MM.1S (cell line): ENCODE measurements at regions not wholly inside any gene's neighbourhood (a gene's known extent, or its start where the extent isn't known, plus 50 kb on each side); places are given as distances from the start of the nearest gene placed in this dataset.

Experiments
- DNase-seq: peaks from one replicate; pipeline ENCODE4 v3.0.0-alpha.2; 2015
- H2AFZ ChIP-seq: fragments of 300-600 bp; sonication (generic); 2 replicates; pipeline ENCODE4 v1.6.0; 2016; ENCODE audit warnings: antibody characterized with exemption, low read length
- H3F3A ChIP-seq: fragments of 300-600 bp; sonication (generic); 2 replicates; pipeline ENCODE4 v1.6.1; 2016; ENCODE audit warnings: mild to moderate bottlenecking, antibody characterized with exemption, low read length, moderate library complexity, mixed read lengths; ENCODE audit not compliant: insufficient read depth
- H3K27ac ChIP-seq: fragments of 300-600 bp; sonication (generic); 2 replicates; pipeline ENCODE4 v1.5.1; 2016; ENCODE audit warnings: mild to moderate bottlenecking, low read length
- H3K27me3 ChIP-seq: fragments of 300-600 bp; sonication (generic); replicated peaks from 2 replicates; pipeline ENCODE4 v1.6.0; 2016; ENCODE audit warnings: low read length; ENCODE audit not compliant: insufficient read depth
- H3K36me3 ChIP-seq: fragments of 300-600 bp; sonication (generic); replicated peaks from 2 replicates; pipeline ENCODE4 v1.6.1; 2016; ENCODE audit warnings: mild to moderate bottlenecking, low read length, mixed read lengths; ENCODE audit not compliant: insufficient read depth
- H3K4me1 ChIP-seq: fragments of 300-600 bp; sonication (generic); 2 replicates; pipeline ENCODE4 v1.6.1; 2016; ENCODE audit warnings: low read length, mixed read lengths
- H3K4me2 ChIP-seq: fragments of 300-600 bp; sonication (generic); 2 replicates; pipeline ENCODE4 v1.6.0; 2016; ENCODE audit warnings: low read depth, low read length
- H3K4me3 ChIP-seq: fragments of 300-600 bp; sonication (generic); 2 replicates; pipeline ENCODE4 v1.5.1; 2016; ENCODE audit warnings: low read length, mixed read lengths
- H3K79me2 ChIP-seq: fragments of 300-600 bp; sonication (generic); 2 replicates; pipeline ENCODE4 v1.6.1; 2016; ENCODE audit warnings: mixed run types, low read length, mixed read lengths
- H3K9ac ChIP-seq: fragments of 300-600 bp; sonication (generic); 2 replicates; pipeline ENCODE4 v1.6.1; 2016; ENCODE audit warnings: low read length, mixed read lengths
- H3K9me2 ChIP-seq: fragments of 300-600 bp; sonication (generic); replicated peaks from 2 replicates; pipeline ENCODE4 v1.6.1; 2016; ENCODE audit warnings: mild to moderate bottlenecking, low read length, mixed read lengths; ENCODE audit not compliant: insufficient read depth
- H3K9me3 ChIP-seq: fragments of 300-600 bp; sonication (generic); replicated peaks from 2 replicates; pipeline ENCODE4 v1.6.1; 2016; ENCODE audit warnings: mild to moderate bottlenecking, low read length, mixed read lengths; ENCODE audit not compliant: insufficient read depth
- H4K20me1 ChIP-seq: fragments of 300-600 bp; sonication (generic); 2 replicates; pipeline ENCODE4 v1.6.1; 2016; ENCODE audit warnings: mild to moderate bottlenecking, low read length, moderate library complexity, mixed read lengths; ENCODE audit not compliant: insufficient read depth
- EZH2 ChIP-seq: fragments of 300-600 bp; sonication (generic); optimal IDR thresholded peaks from 2 replicates; pipeline ENCODE3; 2017; ENCODE audit warnings: low read depth, mild to moderate bottlenecking, antibody characterized with exemption, low read length, mixed read lengths
- EZH2phosphoT487 ChIP-seq: fragments of 300-600 bp; sonication (generic); IDR thresholded peaks from 2 replicates; pipeline ENCODE4 v1.6.1; 2018; ENCODE audit warnings: antibody characterized with exemption, low read length
- TF ChIP-seq, protein P1 (sequence below): fragments of 300-600 bp; sonication (generic); IDR thresholded peaks from 2 replicates; pipeline ENCODE4 v1.5.1; 2016; ENCODE audit warnings: antibody characterized with exemption, low read length, mixed read lengths

DNA sequence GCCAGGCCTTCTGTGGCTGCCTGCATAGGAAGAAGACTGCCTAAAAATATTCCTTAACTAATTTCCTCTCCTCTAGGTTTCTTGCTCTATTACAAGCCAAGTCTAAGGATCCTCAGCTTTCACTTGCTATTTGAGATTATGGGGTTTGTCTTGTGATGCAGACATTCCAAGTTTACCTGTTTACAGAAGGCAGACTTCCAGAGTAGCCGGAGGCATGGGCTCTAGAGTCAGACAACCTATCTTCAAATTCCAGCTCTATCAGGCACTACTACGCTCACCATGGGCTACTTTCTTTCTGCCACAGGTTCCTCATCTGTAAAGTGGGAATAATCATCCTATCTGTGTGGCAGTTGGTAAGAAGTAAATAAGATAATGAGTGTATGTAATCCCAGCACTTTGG lies 95.6 kb upstream of the BCL6 start:
- no peak for DNase-seq
- Histone ChIP-seq H3K27ac (no peak overlapping the region), H3K9ac (no peak overlapping the region), H3K79me2 (no peaks in the 10 kb centered on the region), H3K4me3 (no peak overlapping the region), H3F3A (no peaks in the 10 kb centered on the region), H3K36me3 (no peaks in the 10 kb centered on the region), H3K27me3 (no peaks in the 10 kb centered on the region), H3K4me1 (no peaks in the 10 kb centered on the region), H4K20me1 (no peaks in the 10 kb centered on the region), H3K9me3 (no peaks in the 10 kb centered on the region), H3K4me2 (no peak overlapping the region), H2AFZ (no peak overlapping the region), H3K9me2 (no peaks in the 10 kb centered on the region)
- TF ChIP-seq EZH2phosphoT487 (no peak), EZH2 (no peak)
- TF ChIP-seq, protein P1, sequence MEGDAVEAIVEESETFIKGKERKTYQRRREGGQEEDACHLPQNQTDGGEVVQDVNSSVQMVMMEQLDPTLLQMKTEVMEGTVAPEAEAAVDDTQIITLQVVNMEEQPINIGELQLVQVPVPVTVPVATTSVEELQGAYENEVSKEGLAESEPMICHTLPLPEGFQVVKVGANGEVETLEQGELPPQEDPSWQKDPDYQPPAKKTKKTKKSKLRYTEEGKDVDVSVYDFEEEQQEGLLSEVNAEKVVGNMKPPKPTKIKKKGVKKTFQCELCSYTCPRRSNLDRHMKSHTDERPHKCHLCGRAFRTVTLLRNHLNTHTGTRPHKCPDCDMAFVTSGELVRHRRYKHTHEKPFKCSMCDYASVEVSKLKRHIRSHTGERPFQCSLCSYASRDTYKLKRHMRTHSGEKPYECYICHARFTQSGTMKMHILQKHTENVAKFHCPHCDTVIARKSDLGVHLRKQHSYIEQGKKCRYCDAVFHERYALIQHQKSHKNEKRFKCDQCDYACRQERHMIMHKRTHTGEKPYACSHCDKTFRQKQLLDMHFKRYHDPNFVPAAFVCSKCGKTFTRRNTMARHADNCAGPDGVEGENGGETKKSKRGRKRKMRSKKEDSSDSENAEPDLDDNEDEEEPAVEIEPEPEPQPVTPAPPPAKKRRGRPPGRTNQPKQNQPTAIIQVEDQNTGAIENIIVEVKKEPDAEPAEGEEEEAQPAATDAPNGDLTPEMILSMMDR: no peak

DNA sequence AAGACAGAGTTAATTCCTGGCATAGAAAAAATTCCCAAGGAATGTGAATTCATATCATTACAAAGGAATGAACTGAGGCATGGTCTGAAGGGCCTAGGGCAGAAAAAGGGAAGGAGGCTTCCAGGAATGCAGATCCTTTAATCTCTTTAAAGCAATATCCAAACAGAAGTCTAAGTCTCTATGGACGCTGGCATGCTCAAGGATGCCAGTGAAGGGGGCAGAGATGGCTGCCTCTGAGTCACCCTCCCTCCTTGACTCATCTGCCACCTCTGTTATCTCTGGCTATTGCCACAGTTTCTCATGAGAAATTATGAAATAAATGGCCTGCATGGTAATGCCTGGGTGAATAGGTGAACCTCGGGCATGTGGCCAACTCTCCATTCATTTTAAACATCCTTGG lies 96.3 kb upstream of the BCL6 start:
- DNase-seq: no peak
- no peaks in the 10 kb centered on the region for H3F3A ChIP-seq
- H3K9me3 ChIP-seq: no peaks in the 10 kb centered on the region
- H3K9me2 ChIP-seq: no peaks in the 10 kb centered on the region
- no peak overlapping the region for H3K27ac ChIP-seq
- H3K36me3 ChIP-seq: no peaks in the 10 kb centered on the region
- H3K9ac ChIP-seq: no peak overlapping the region
- no peaks in the 10 kb centered on the region for H3K79me2 ChIP-seq
- no peaks in the 10 kb centered on the region for H4K20me1 ChIP-seq
- H2AFZ ChIP-seq: no peak overlapping the region
- H3K27me3 ChIP-seq: no peaks in the 10 kb centered on the region
- H3K4me3 ChIP-seq: no peak overlapping the region
- TF ChIP-seq EZH2phosphoT487: no peak
- TF ChIP-seq, protein P1: no peak
- H3K4me2 ChIP-seq: no peak overlapping the region
- H3K4me1 ChIP-seq: no peaks in the 10 kb centered on the region

DNA sequence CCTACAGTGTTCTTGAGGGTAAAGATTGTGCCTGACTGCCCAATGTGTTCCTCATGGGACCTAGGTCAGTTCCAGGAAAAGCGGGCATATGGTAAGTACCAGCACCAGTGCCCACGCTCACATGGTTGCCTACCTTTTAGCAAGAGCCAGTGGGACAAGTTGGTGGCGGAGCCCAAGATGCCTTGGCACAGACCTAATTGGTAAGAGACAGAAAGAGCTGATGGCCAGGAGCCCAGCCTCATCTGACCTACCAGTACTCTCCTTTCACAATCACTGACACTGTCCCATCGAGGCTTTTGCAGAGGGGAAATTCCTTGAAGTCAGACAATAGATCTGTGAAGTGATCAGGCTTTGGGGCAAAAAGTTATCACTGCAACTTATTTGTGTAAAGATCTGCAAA lies 98.4 kb upstream of the BCL6 start:
- H3K79me2 ChIP-seq: no peaks in the 10 kb centered on the region
- no peaks in the 10 kb centered on the region for H3K36me3 ChIP-seq
- DNase-seq: no peak
- H3K9me2 ChIP-seq: no peaks in the 10 kb centered on the region
- no peak overlapping the region for H3K27ac ChIP-seq
- no peak overlapping the region for H3K4me2 ChIP-seq
- no peaks in the 10 kb centered on the region for H3K4me1 ChIP-seq
- H2AFZ ChIP-seq: no peak overlapping the region
- H3K9me3 ChIP-seq: no peaks in the 10 kb centered on the region
- no peaks in the 10 kb centered on the region for H3K27me3 ChIP-seq
- no peaks in the 10 kb centered on the region for H3F3A ChIP-seq
- no peak overlapping the region for H3K4me3 ChIP-seq
- H4K20me1 ChIP-seq: no peaks in the 10 kb centered on the region
- TF ChIP-seq EZH2phosphoT487 (no peak), EZH2 (no peak)
- TF ChIP-seq, protein P1: no peak
- H3K9ac ChIP-seq: no peak overlapping the region
